ENCODE measurements at regions not wholly inside any gene's neighbourhood (a gene's known extent, or its start where the extent isn't known, plus 50 kb on each side); places are given as distances from the start of the nearest gene placed in this dataset.
"Not testable (repeated sequence)": the region's sequence is repeated elsewhere in the genome, so short reads cannot be mapped to it uniquely, and the experiment has no call there.

GRCh38 chr3:11739706-11740105 lies 96.0 kb upstream of the VGLL4 start:
- ATAC-seq (no peak), DNase-seq (no peak)
- H3K27me3 Mint-ChIP-seq, result no peaks in the 10 kb centered on the region
- H3K27ac Mint-ChIP-seq, result no peak overlapping the region
- no peak overlapping the region for H3K4me3 Mint-ChIP-seq
- H3K4me1 Mint-ChIP-seq, result no peaks in the 10 kb centered on the region
- H3K9me3 Mint-ChIP-seq, result no peaks in the 10 kb centered on the region

- no peaks in the 10 kb centered on the region for H3K4me1 Mint-ChIP-seq
- H3K27me3 Mint-ChIP-seq, result no peaks in the 10 kb centered on the region
- no peak overlapping the region for H3K27ac Mint-ChIP-seq
These were observed 95.4 kb upstream of the VGLL4 start for GRCh38 chr3:11739123-11739522.

GRCh38 chr3:11737742-11738141 lies 94.0 kb upstream of the VGLL4 start:
- ATAC-seq (no peak), DNase-seq (no peak)
- no peaks in the 10 kb centered on the region for H3K4me1 Mint-ChIP-seq
- H3K27ac Mint-ChIP-seq, result no peak overlapping the region
- H3K27me3 Mint-ChIP-seq, result no peaks in the 10 kb centered on the region
- H3K9me3 Mint-ChIP-seq, result no peaks in the 10 kb centered on the region
- no peak overlapping the region for H3K4me3 Mint-ChIP-seq

More at GRCh38 chr3:11739123-11739522, 95.4 kb upstream of the VGLL4 start:
- H3K4me3 Mint-ChIP-seq, result no peak overlapping the region
- ATAC-seq (no peak), DNase-seq (no peak)
- H3K9me3 Mint-ChIP-seq, result no peaks in the 10 kb centered on the region

DNA sequence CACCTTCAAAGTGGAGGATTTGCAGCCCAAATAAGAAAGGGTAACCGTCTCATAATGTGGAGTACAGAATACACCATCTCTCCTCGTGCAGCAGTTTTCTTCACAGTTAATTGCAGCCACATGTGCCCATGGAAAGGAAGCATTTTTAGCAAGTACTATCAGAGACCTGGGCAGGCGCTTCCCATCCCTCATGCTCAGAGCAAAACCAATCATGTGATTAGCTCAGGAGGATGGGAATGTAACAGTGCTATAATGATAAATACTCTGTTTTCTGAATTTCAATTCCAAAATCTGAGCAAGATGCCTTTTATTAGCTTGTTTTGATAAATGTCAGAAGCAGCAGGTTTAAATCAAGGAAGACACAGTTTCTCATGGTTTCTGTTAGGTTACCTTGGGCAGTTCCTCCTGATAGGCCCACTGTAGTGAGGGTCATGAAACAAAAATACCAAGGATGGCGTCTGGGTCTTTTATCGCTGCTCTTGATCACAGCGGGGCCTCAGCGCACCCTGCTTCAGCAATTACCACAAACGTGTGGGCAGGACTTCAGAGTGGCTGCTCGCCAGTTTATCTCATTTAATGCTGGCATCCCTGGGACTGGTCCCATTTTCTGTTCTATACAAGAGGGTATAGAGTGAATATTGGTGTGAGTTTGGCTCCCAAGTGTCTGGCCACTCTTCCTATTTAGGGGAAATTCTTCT lies 92.6 kb upstream of the VGLL4 start:
- H3K27ac Mint-ChIP-seq, result no peak overlapping the region
- DNase-seq (no peak), ATAC-seq (no peak)
- H3K4me3 Mint-ChIP-seq, result no peak overlapping the region
- H3K9me3 Mint-ChIP-seq, result no peaks in the 10 kb centered on the region
- H3K4me1 Mint-ChIP-seq, result no peaks in the 10 kb centered on the region
- peaks cover 13% of the 10 kb centered on the region for H3K27me3 Mint-ChIP-seq

DNA sequence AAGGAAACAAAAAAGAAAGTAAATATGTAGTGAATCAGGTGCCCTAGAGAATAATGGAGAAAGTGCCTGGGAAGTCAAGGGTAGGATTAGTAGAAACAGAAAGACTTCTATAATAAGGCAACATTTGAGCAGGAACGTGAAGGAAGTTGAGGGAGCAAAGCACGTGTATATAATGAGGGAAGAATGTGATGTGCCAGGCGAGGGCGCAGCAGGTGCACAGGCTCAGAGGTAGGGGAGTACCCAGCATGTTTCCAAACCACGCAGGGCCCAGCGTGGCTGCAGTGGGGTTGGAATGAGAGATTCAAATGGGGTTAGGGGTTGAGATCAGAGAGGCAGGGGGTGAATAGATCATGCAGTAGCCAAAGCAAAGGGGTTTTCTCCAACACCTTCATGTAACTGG lies 91.9 kb upstream of the VGLL4 start:
- no peak for DNase-seq
- ATAC-seq, result no peak
- H3K9me3 Mint-ChIP-seq, result no peaks in the 10 kb centered on the region
- peak overlapping the region in 1 of 2 donors; percentile 9 for H3K27ac Mint-ChIP-seq
- H3K27me3 Mint-ChIP-seq, result peaks cover 13% of the 10 kb centered on the region
- no peak overlapping the region for H3K4me3 Mint-ChIP-seq
- no peaks in the 10 kb centered on the region for H3K4me1 Mint-ChIP-seq

- H3K27ac Mint-ChIP-seq, H3K9me3 Mint-ChIP-seq, ATAC-seq, DNase-seq, H3K4me3 Mint-ChIP-seq, H3K4me1 Mint-ChIP-seq: not testable (repeated sequence)
- peaks cover 13% of the 10 kb centered on the region for H3K27me3 Mint-ChIP-seq
These were observed 91.4 kb upstream of the VGLL4 start for GRCh38 chr3:11735111-11735510.

GRCh38 chr3:11733914-11734313 lies 90.2 kb upstream of the VGLL4 start:
- Mint-ChIP-seq H3K9me3 (no peaks in the 10 kb centered on the region), H3K27me3 (peaks cover 13% of the 10 kb centered on the region), H3K4me1 (no peaks in the 10 kb centered on the region), H3K27ac (no peak overlapping the region), H3K4me3 (no peak overlapping the region)
- DNase-seq (no peak), ATAC-seq (no peak)

DNA sequence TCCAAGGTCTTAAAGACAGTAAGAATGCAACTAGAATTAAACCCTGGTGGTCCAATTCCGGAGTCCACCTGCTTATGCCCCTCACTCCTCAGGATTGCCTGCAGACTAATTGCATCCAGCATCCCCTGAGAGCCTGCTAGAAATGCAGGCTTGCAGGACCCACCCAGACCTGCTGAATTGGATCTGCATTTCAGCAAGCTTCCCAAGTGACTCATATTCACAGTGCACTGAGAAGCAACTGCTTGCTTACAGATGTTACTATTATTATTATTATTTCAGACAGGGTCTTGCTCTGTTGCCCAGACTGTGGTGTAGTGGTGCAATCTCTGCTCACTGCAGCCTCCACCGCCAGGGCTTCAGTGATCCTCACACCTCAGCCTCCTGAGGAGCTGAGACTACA lies 83.5 kb upstream of the VGLL4 start:
- Mint-ChIP-seq H3K4me1 (peaks cover 6% of the 10 kb centered on the region), H3K27ac (no peak overlapping the region), H3K9me3 (no peaks in the 10 kb centered on the region), H3K4me3 (no peak overlapping the region), H3K27me3 (peaks cover 33% of the 10 kb centered on the region)
- DNase-seq, result no peak
- ATAC-seq, result no peak

GRCh38 chr3:11726146-11726545 lies 82.4 kb upstream of the VGLL4 start:
- Mint-ChIP-seq H3K4me3 (no peak overlapping the region), H3K27ac (no peak overlapping the region), H3K27me3 (peaks cover 35% of the 10 kb centered on the region), H3K9me3 (no peaks in the 10 kb centered on the region), H3K4me1 (peaks cover 6% of the 10 kb centered on the region)
- ATAC-seq (no peak), DNase-seq (no peak)

GRCh38 chr3:11725340-11725641 lies 81.6 kb upstream of the VGLL4 start:
- Mint-ChIP-seq H3K27ac (peak overlapping the region in 1 of 2 donors; percentile 40), H3K4me1 (peaks cover 13% of the 10 kb centered on the region), H3K27me3 (peaks cover 43% of the 10 kb centered on the region)
- ATAC-seq, DNase-seq, H3K9me3 Mint-ChIP-seq, H3K4me3 Mint-ChIP-seq: not testable (repeated sequence)

DNA sequence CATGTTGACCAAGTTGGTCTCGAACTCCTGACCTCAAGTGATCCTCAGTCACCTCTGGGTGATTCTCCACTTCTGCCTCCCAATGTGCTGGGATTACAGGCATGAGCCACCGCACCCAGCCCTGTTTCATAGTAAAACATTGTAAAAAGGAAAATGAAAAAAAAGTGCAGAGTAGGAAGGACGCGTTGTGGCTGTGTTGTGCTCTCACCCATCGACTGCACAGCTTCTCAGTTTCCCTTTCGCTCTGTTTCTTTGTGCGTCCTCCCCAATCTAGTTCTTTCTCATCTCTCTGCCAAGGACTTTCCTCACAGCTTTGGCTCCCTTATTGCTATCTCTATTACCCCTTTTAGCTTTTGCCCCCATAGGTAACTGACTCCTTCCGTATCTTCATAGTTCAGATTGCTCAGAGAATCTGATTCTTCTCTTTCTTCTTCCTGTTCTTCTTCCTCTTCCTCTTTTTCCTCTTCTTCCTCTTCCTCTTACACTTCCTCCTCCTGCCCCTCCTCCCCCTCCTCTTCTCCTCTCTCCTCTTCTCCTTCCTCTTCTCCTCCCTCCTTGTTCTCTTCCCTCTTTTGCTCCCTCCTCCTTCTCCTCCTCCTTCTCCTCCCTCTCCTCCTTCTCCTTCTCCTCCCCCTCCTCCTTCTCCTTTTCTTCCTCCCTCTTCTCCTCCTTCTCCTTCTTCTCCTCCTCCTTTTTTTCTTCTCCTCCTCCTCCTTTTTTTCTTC lies 81.1 kb upstream of the VGLL4 start:
- H3K4me1 Mint-ChIP-seq, result peaks cover 16% of the 10 kb centered on the region
- peak overlapping the region in 1 of 2 donors; percentile 32 for H3K4me3 Mint-ChIP-seq
- DNase-seq (no peak), ATAC-seq (no peak)
- H3K9me3 Mint-ChIP-seq, result no peaks in the 10 kb centered on the region
- no peak overlapping the region for H3K27ac Mint-ChIP-seq
- peaks cover 46% of the 10 kb centered on the region for H3K27me3 Mint-ChIP-seq

- ATAC-seq, result no peak
- H3K27ac Mint-ChIP-seq, result no peak overlapping the region
- peaks cover 45% of the 10 kb centered on the region for H3K27me3 Mint-ChIP-seq
- H3K4me1 Mint-ChIP-seq, result peaks cover 32% of the 10 kb centered on the region
- no peaks in the 10 kb centered on the region for H3K9me3 Mint-ChIP-seq
- H3K4me3 Mint-ChIP-seq, result no peak overlapping the region
- no peak for DNase-seq
These were observed 77.8 kb upstream of the VGLL4 start for GRCh38 chr3:11721479-11721878.

GRCh38 chr3:11720917-11721411 lies 77.2 kb upstream of the VGLL4 start:
- Mint-ChIP-seq H3K4me1 (peaks cover 32% of the 10 kb centered on the region), H3K9me3 (no peaks in the 10 kb centered on the region), H3K27me3 (peaks cover 40% of the 10 kb centered on the region), H3K27ac (peak overlapping the region in 1 of 2 donors; percentile 92), H3K4me3 (peak overlapping the region; percentile 92 to 98)
- ATAC-seq, result no peak
- no peak for DNase-seq

DNA sequence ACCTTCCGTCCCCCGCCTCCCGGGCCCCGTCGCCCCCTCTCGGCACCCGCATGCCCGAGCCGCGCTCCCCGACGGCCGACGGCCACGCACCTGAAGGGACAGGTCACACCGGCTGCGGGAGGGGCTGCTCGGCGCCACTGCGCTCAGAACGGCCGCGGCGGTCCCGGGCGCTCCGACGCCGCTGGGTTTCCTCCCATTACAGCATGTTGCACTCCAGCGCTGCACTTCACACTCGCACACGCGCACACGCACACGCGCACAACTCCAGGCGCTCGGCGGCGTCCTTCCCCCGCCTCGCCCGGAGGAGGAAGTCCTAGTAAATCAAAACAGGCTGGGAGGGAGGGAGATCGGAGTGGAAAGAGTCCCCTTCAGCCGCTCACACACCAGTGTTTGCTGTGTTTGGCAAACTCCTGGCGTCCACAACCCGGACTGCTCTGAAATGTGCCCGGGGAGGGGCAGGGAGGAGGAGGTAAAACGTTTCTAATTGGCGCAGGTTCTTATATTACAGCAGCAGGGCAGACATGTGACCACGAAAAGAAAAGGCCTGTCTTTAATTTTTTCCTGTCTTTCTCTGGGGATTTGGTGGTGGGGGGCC lies 76.7 kb upstream of the VGLL4 start:
- peaks cover 34% of the 10 kb centered on the region for H3K27me3 Mint-ChIP-seq
- H3K4me3 Mint-ChIP-seq, result peak overlapping the region; percentile 92 to 98
- peaks cover 32% of the 10 kb centered on the region for H3K4me1 Mint-ChIP-seq
- no peaks in the 10 kb centered on the region for H3K9me3 Mint-ChIP-seq
- peak; percentile 62 for ATAC-seq
- peak overlapping the region; percentile 92 to 98 for H3K27ac Mint-ChIP-seq
- peak; percentile 55 for DNase-seq

DNA sequence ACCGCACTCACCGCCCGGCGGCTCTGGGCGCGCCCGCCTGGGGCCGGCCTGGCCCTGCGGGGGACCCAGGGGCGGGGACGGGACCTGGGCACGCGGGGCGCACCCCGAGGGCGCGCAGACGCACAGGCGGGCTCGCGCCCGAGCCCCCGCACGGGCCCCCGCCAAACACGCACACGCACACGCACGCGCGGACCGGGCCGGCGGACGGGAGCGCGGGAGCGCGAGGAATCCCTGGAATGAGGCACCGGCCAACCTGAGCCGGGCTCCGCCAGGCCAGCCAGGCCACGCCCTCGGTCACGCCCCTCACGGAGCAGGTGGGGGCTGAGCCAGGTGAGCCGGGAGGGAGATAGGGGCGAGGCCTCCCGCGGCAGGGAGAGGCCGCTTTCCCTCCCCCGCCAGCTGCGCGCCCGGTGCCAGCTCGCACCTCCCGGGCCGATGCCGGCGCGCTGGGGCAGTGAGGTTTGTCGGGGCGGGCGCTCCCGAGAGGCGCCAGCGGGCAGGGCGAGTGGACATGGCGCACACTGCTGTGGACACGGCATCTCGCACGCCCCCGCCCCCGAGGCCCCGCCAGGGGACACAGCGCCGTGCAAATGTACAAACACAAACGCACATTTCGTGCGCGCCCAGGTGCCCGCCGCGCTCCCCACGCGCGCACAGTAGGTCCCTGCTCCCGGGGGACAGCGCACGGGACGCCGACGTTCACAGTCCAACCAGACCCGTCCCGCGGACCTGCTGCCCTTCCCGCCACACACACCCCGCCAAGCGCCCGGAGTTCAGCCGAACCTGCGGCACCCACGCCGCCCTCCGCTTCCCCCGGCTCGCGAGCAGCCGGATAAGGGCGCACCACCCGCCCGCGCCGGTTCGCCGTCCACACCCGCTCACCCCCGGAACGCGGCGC lies 75.9 kb upstream of the VGLL4 start:
- H3K4me1 Mint-ChIP-seq, result peaks cover 28% of the 10 kb centered on the region

More for the DNA sequence above, 75.9 kb upstream of the VGLL4 start:
- no peak overlapping the region for H3K27ac Mint-ChIP-seq
- H3K27me3 Mint-ChIP-seq, result peaks cover 27% of the 10 kb centered on the region
- DNase-seq, result peak; percentile 66 to 71
- peak overlapping the region; percentile 92 to 98 for H3K4me3 Mint-ChIP-seq
- H3K9me3 Mint-ChIP-seq, result no peaks in the 10 kb centered on the region
- ATAC-seq, result peak; percentile 74
